CD14-positive monocyte (primary cell): ENCODE measurements at regions not wholly inside any gene's neighbourhood (a gene's known extent, or its start where the extent isn't known, plus 50 kb on each side); places are given as distances from the start of the nearest gene placed in this dataset.

ENCODE experiments used
- DNase-seq, 3 donors: peaks; one replicate each; pipeline ENCODE4 v3.0.0-alpha.2; 2011 to 2022
- H2AFZ ChIP-seq: 2 replicates; pipeline ENCODE4 v1.6.0; 2012; ENCODE audit warnings: mild to moderate bottlenecking, low read depth, low read length, inconsistent platforms; ENCODE audit not compliant: insufficient read depth, poor library complexity, severe bottlenecking
- H3K27ac ChIP-seq, 2 donors: 1 replicate in 1 of 2; 2 replicates in 1 of 2; pipeline ENCODE4 v1.5.1; 2012 to 2013; ENCODE audit warnings: low read length in 2 of 2, control low read depth in 1 of 2, inconsistent platforms in 1 of 2, low read depth in 1 of 2, mild to moderate bottlenecking in 1 of 2
- H3K27me3 ChIP-seq, 2 donors: one replicate each; pipeline versions ENCODE4 v1.6.0 to v1.6.1; 2011 to 2013; ENCODE audit warnings: low read length in 2 of 2; ENCODE audit not compliant: control insufficient read depth in 2 of 2, insufficient read depth in 2 of 2
- H3K36me3 ChIP-seq, 2 donors: replicated peaks in 1 of 2; 1 replicate in 1 of 2; 2 replicates in 1 of 2; pipeline versions ENCODE4 v1.5.1 to v1.6.1; 2012 to 2013; ENCODE audit warnings: low read length in 2 of 2, control low read depth in 1 of 2, inconsistent platforms in 1 of 2, mild to moderate bottlenecking in 1 of 2; ENCODE audit not compliant: insufficient read depth in 2 of 2, control insufficient read depth in 1 of 2
- H3K4me1 ChIP-seq, 2 donors: 1 replicate in 1 of 2; 2 replicates in 1 of 2; pipeline versions ENCODE4 v1.5.1 to v1.6.1; 2012 to 2013; ENCODE audit warnings: low read length in 2 of 2, control low read depth in 1 of 2, inconsistent platforms in 1 of 2, mild to moderate bottlenecking in 1 of 2, moderate library complexity in 1 of 2; ENCODE audit not compliant: insufficient read depth in 2 of 2, control insufficient read depth in 1 of 2
- H3K4me2 ChIP-seq: replicated peaks from 2 replicates; pipeline ENCODE3; 2012; ENCODE audit warnings: low read length, moderate library complexity, mild to moderate bottlenecking; ENCODE audit not compliant: poor library complexity, severe bottlenecking; ENCODE audit errors: extremely low read depth
- H3K4me3 ChIP-seq, 3 experiments: fragments of 200-600 bp in 1 of 3; sonication (generic) in 1 of 3; replicated peaks in 1 of 3; 1 replicate in 2 of 3; 2 replicates in 1 of 3; pipeline ENCODE4 v1.5.1; 2011 to 2013; ENCODE audit warnings: low read length in 3 of 3, mild to moderate bottlenecking in 3 of 3, control low read depth in 2 of 3, low read depth in 2 of 3, inconsistent platforms in 1 of 3, moderate library complexity in 1 of 3
- H3K79me2 ChIP-seq: 2 replicates; pipeline ENCODE4 v1.6.0; 2012; ENCODE audit warnings: mild to moderate bottlenecking, control low read depth, inconsistent platforms, low read length, moderate library complexity; ENCODE audit not compliant: insufficient read depth
- H3K9ac ChIP-seq: 2 replicates; pipeline ENCODE4 v1.6.0; 2017; ENCODE audit warnings: low read length, mild to moderate bottlenecking; ENCODE audit not compliant: insufficient read depth, poor library complexity, severe bottlenecking
- H3K9me3 ChIP-seq, 2 donors: replicated peaks in 1 of 2; 1 replicate in 1 of 2; 2 replicates in 1 of 2; pipeline versions ENCODE4 v1.5.1 to v1.6.1; 2012 to 2013; ENCODE audit warnings: low read length in 2 of 2, control low read depth in 1 of 2; ENCODE audit not compliant: control insufficient read depth in 1 of 2, insufficient read depth in 1 of 2
- H4K20me1 ChIP-seq: 2 replicates; pipeline ENCODE4 v1.6.0; 2012; ENCODE audit warnings: mild to moderate bottlenecking, low read length, control low read depth, moderate library complexity; ENCODE audit not compliant: insufficient read depth
- H3K27ac Mint-ChIP-seq, 7 donors: one replicate each; pipeline ENCODE4 v1.8.0; 2020; ENCODE audit warnings: mild to moderate bottlenecking in 7 of 7, mixed read lengths in 7 of 7, moderate library complexity in 6 of 7, inconsistent platforms in 2 of 7
- H3K27me3 Mint-ChIP-seq, 3 donors: one replicate each; pipeline ENCODE4 v1.8.0; 2021 to 2022; ENCODE audit warnings: low read depth in 3 of 3, mild to moderate bottlenecking in 3 of 3, mixed read lengths in 3 of 3, moderate library complexity in 3 of 3, inconsistent platforms in 1 of 3
- H3K36me3 Mint-ChIP-seq, 2 donors: one replicate each; pipeline ENCODE4 v1.8.0; 2020; ENCODE audit warnings: mixed read lengths in 2 of 2, inconsistent platforms in 1 of 2, mild to moderate bottlenecking in 1 of 2
- H3K4me1 Mint-ChIP-seq: one replicate; pipeline ENCODE4 v1.8.0; 2020; ENCODE audit warnings: mild to moderate bottlenecking, mixed read lengths
- H3K4me3 Mint-ChIP-seq, 2 donors: one replicate each; pipeline ENCODE4 v1.8.0; 2020; ENCODE audit warnings: mild to moderate bottlenecking in 2 of 2, mixed read lengths in 2 of 2, moderate library complexity in 1 of 2
- H3K9me3 Mint-ChIP-seq, 7 donors: one replicate each; pipeline ENCODE4 v1.8.0; 2020 to 2022; ENCODE audit warnings: mixed read lengths in 7 of 7, mild to moderate bottlenecking in 6 of 7, moderate library complexity in 6 of 7, inconsistent platforms in 2 of 7
- CTCF ChIP-seq: fragments of 200-600 bp; IDR thresholded peaks from one replicate; pipeline ENCODE4 v1.8.0; 2022; ENCODE audit warnings: antibody characterized with exemption, mild to moderate bottlenecking
- WGBS: methylation state at CpG from one replicate; pipeline ENCODE4 v1.1.5; 2013; ENCODE audit warnings: missing lambda C conversion rate; ENCODE audit not compliant: insufficient coverage; 5-methylcytosine and 5-hydroxymethylcytosine counted together
- intact Hi-C, 2 donors: fragments of 100-400 bp; cut with micrococcal nuclease; formaldehyde crosslinking; loops; one replicate each; pipeline versions ENCODE4 v1.15.0 to v1.15.1; 2023

GRCh38 chr5:74079971-74080556 lies 454.1 kb downstream of the ARHGEF28 start:
- 93% methylated on average over 4 of the region's 6 CpGs for WGBS
- Mint-ChIP-seq H3K4me1 (peaks cover 2% of the 10 kb centered on the region), H3K4me3 (no peak overlapping the region), H3K9me3 (peaks cover 3 to 15% (median 13%) of the 10 kb centered on the region in 7 donors), H3K27me3 (peaks cover 2 to 3% (median 2%) of the 10 kb centered on the region in 3 donors), H3K36me3 (no peaks in the 10 kb centered on the region), H3K27ac (no peak overlapping the region)
- Histone ChIP-seq H3K27me3 (no peaks in the 10 kb centered on the region), H3K4me2 (no peak overlapping the region), H3K9ac (no peak overlapping the region), H3K4me3 (no peak overlapping the region), H3K36me3 (no peaks in the 10 kb centered on the region), H2AFZ (no peak overlapping the region), H3K79me2 (no peaks in the 10 kb centered on the region), H4K20me1 (no peaks in the 10 kb centered on the region), H3K4me1 (no peaks in the 10 kb centered on the region), H3K27ac (no peak overlapping the region), H3K9me3 (peaks cover 0 to 8% of the 10 kb centered on the region in 2 donors)
- TF ChIP-seq CTCF = no peak
- no peak for DNase-seq
- intact Hi-C loops = no loop called here

GRCh38 chr5:74075501-74076484 lies 449.8 kb downstream of the ARHGEF28 start:
- H3K9me3 ChIP-seq = peaks cover 0 to 8% of the 10 kb centered on the region in 2 donors
- H3K27ac ChIP-seq = no peak overlapping the region
- no peak overlapping the region for H3K27ac Mint-ChIP-seq
- no peaks in the 10 kb centered on the region for H3K36me3 ChIP-seq
- no peak overlapping the region for H3K4me3 ChIP-seq
- H3K9ac ChIP-seq = no peak overlapping the region
- DNase-seq = no peak
- H2AFZ ChIP-seq = no peak overlapping the region
- WGBS = 100% methylated on average over 4 of the region's 7 CpGs
- intact Hi-C loops = no loop called here
- no peak overlapping the region for H3K4me3 Mint-ChIP-seq
- H3K4me1 Mint-ChIP-seq = peaks cover 2% of the 10 kb centered on the region
- no peaks in the 10 kb centered on the region for H3K27me3 ChIP-seq
- H3K36me3 Mint-ChIP-seq = no peaks in the 10 kb centered on the region
- no peak for TF ChIP-seq CTCF
- no peaks in the 10 kb centered on the region for H3K79me2 ChIP-seq
- H4K20me1 ChIP-seq = no peaks in the 10 kb centered on the region
- H3K4me1 ChIP-seq = no peaks in the 10 kb centered on the region
- H3K4me2 ChIP-seq = no peak overlapping the region
- H3K27me3 Mint-ChIP-seq = peaks cover 0 to 3% (median 2%) of the 10 kb centered on the region in 3 donors
- H3K9me3 Mint-ChIP-seq = peaks cover 3 to 18% (median 13%) of the 10 kb centered on the region in 7 donors
